ENCODE measurements at regions not wholly inside any gene's neighbourhood (a gene's known extent, or its start where the extent isn't known, plus 50 kb on each side); places are given as distances from the start of the nearest gene placed in this dataset.

DNA sequence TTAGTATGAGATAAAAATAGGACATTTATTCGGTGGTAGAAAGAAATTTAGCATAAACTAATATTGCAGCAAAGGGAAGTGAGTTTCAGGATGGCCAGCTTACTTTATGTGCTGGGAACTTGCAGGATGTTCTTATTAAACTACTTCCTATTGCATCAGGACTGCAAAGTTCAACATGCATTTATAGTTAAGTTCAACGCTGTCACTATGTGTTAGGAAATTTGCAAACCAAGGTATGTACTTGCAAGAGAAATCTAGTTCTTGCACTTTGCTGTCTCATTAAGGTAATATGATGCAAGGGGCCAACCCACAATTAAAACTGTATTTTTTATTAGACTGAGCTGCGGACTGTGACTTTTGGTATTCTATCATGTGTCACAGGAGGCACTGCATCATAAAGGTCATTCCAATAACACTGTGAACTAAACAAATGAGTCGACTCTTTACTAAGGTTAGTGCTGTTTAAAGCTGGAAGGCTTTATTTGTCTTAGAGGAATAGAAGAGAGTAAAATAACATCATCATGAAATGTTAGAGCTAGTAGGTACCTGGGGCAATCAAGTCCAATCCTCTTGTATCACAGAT is 1525.7 kb upstream of the TENM3 start:
- no peak overlapping the region for H3K23ac ChIP-seq (ENCODE audit: low read length)
- WGBS (ENCODE audit: extremely low coverage, insufficient coverage, insufficient read length) = 100% methylated on average over 1 of the region's 4 CpGs
- H4K91ac ChIP-seq (ENCODE audit: low read depth, low read length) = no peak overlapping the region
- H3K27ac ChIP-seq (ENCODE audit: low read depth, low read length) = no peak overlapping the region
- H3K4me2 ChIP-seq (ENCODE audit: low read length) = no peak overlapping the region
- H2AK5ac ChIP-seq (ENCODE audit: low read length) = no peak overlapping the region
- no peak overlapping the region for H2BK5ac ChIP-seq (ENCODE audit: low read depth, low read length, poor library complexity)
- no peak overlapping the region for H3K9ac ChIP-seq (ENCODE audit: low read length)
- no peak overlapping the region for H2AFZ ChIP-seq (ENCODE audit: insufficient read depth, low read length, poor library complexity)
- H3K79me2 ChIP-seq (ENCODE audit: control insufficient read depth, insufficient read depth, low read length, poor library complexity) = no peaks in the 10 kb centered on the region
- no peak overlapping the region for H4K12ac ChIP-seq (ENCODE audit: low read depth, low read length)
- no peak overlapping the region for H2BK12ac ChIP-seq (ENCODE audit: low read length)
- no peaks in the 10 kb centered on the region for H3K4me1 ChIP-seq (ENCODE audit: control insufficient read depth in 1 of 2, insufficient read depth in 2 of 2, low read length in 2 of 2)
- no peaks in the 10 kb centered on the region for H3K9me3 ChIP-seq (ENCODE audit: insufficient read depth, low read depth, low read length)
- H3K4ac ChIP-seq (ENCODE audit: low read depth, low read length) = no peak overlapping the region
- no peak overlapping the region for H2BK120ac ChIP-seq (ENCODE audit: insufficient read depth, low read length, poor library complexity)
- DNase-seq = no peak
- no peak overlapping the region for H3K4me3 ChIP-seq (ENCODE audit: low read depth, low read length)
- H3K79me1 ChIP-seq (ENCODE audit: low read length) = no peaks in the 10 kb centered on the region
- H3K36me3 ChIP-seq (ENCODE audit: control insufficient read depth in 1 of 2, insufficient read depth in 2 of 2, low read length in 2 of 2) = no peaks in the 10 kb centered on the region
- H3K14ac ChIP-seq (ENCODE audit: low read length) = no peak overlapping the region
- no peaks in the 10 kb centered on the region for H3K27me3 ChIP-seq (ENCODE audit: insufficient read depth, low read length)
- no peak overlapping the region for H3K18ac ChIP-seq (ENCODE audit: low read length)
- H4K8ac ChIP-seq (ENCODE audit: low read depth, low read length) = no peak overlapping the region

DNA sequence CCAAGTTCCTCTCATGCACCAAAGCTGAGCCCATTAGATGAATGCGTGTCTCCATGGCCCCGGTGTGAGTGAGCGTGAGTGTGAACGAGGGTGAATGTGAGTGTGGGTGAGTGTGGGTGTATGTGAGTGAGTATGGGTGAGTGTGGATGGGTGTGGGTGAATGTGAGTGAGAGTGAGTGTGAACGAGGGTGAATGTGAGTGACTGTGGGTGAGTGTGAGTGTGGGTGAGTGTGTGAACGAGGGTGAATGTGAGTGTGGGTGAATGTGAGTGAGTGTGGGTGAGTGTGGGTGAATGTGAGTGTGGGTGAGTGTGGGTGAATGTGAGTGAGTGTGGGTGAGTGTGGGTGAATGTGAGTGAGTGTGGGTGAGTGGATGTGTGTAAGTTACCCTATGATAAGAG is 1521.8 kb upstream of the TENM3 start:
- Histone ChIP-seq H3K14ac (ENCODE audit: low read length) (no peak overlapping the region), H3K4me2 (ENCODE audit: low read length) (no peak overlapping the region), H3K9ac (ENCODE audit: low read length) (no peak overlapping the region), H2AK5ac (ENCODE audit: low read length) (no peak overlapping the region), H3K27me3 (ENCODE audit: insufficient read depth, low read length) (no peaks in the 10 kb centered on the region), H3K18ac (ENCODE audit: low read length) (no peak overlapping the region), H3K4me3 (ENCODE audit: low read depth, low read length) (no peak overlapping the region), H2BK12ac (ENCODE audit: low read length) (no peak overlapping the region), H3K23ac (ENCODE audit: low read length) (peak overlapping the region; percentile 76), H3K4ac (ENCODE audit: low read depth, low read length) (no peak overlapping the region), H4K91ac (ENCODE audit: low read depth, low read length) (no peak overlapping the region), H2AFZ (ENCODE audit: insufficient read depth, low read length, poor library complexity) (no peak overlapping the region), H2BK5ac (ENCODE audit: low read depth, low read length, poor library complexity) (no peak overlapping the region), H4K8ac (ENCODE audit: low read depth, low read length) (no peak overlapping the region), H3K27ac (ENCODE audit: low read depth, low read length) (no peak overlapping the region), H3K9me3 (ENCODE audit: insufficient read depth, low read depth, low read length) (no peaks in the 10 kb centered on the region), H3K79me2 (ENCODE audit: control insufficient read depth, insufficient read depth, low read length, poor library complexity) (no peaks in the 10 kb centered on the region), H3K36me3 (ENCODE audit: control insufficient read depth in 1 of 2, insufficient read depth in 2 of 2, low read length in 2 of 2) (no peaks in the 10 kb centered on the region), H3K79me1 (ENCODE audit: low read length) (no peaks in the 10 kb centered on the region), H4K12ac (ENCODE audit: low read depth, low read length) (no peak overlapping the region), H2BK120ac (ENCODE audit: insufficient read depth, low read length, poor library complexity) (no peak overlapping the region), H3K4me1 (ENCODE audit: control insufficient read depth in 1 of 2, insufficient read depth in 2 of 2, low read length in 2 of 2) (no peaks in the 10 kb centered on the region)
- WGBS (ENCODE audit: extremely low coverage, insufficient coverage, insufficient read length) = 100% methylated on average over 4 of the region's 6 CpGs
- no peak for DNase-seq

DNA sequence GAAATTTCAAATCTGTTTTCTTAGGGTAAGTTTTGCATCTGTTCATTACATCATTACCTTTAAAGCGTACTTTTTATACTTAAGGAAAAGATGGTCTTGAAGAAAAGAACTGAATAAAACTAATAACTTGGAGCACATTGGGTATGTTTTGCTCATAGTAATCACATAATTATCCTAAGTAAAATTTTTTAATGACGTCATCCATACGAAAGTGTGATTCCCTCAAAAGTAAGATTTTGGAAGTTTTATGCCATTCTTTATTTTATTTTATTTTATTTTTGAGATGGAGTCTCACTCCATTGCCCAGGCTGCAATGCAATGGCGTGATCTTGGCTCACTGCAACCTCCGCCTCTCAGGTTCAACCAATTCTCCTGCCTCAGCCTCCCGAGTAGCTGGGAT is 1516.6 kb upstream of the TENM3 start:
- Histone ChIP-seq H4K8ac (ENCODE audit: low read depth, low read length) (no peak overlapping the region), H2BK12ac (ENCODE audit: low read length) (no peak overlapping the region), H3K36me3 (ENCODE audit: control insufficient read depth in 1 of 2, insufficient read depth in 2 of 2, low read length in 2 of 2) (no peaks in the 10 kb centered on the region), H3K18ac (ENCODE audit: low read length) (no peak overlapping the region), H3K79me2 (ENCODE audit: control insufficient read depth, insufficient read depth, low read length, poor library complexity) (no peaks in the 10 kb centered on the region), H2BK120ac (ENCODE audit: insufficient read depth, low read length, poor library complexity) (no peak overlapping the region), H4K12ac (ENCODE audit: low read depth, low read length) (no peak overlapping the region), H2AFZ (ENCODE audit: insufficient read depth, low read length, poor library complexity) (no peak overlapping the region), H3K27ac (ENCODE audit: low read depth, low read length) (no peak overlapping the region), H3K14ac (ENCODE audit: low read length) (no peak overlapping the region), H3K4me3 (ENCODE audit: low read depth, low read length) (no peak overlapping the region), H3K4ac (ENCODE audit: low read depth, low read length) (no peak overlapping the region), H2AK5ac (ENCODE audit: low read length) (no peak overlapping the region), H3K79me1 (ENCODE audit: low read length) (no peaks in the 10 kb centered on the region), H3K4me1 (ENCODE audit: control insufficient read depth in 1 of 2, insufficient read depth in 2 of 2, low read length in 2 of 2) (no peaks in the 10 kb centered on the region), H3K9me3 (ENCODE audit: insufficient read depth, low read depth, low read length) (no peaks in the 10 kb centered on the region), H4K91ac (ENCODE audit: low read depth, low read length) (no peak overlapping the region), H2BK5ac (ENCODE audit: low read depth, low read length, poor library complexity) (no peak overlapping the region), H3K23ac (ENCODE audit: low read length) (no peak overlapping the region), H3K9ac (ENCODE audit: low read length) (no peak overlapping the region), H3K4me2 (ENCODE audit: low read length) (no peak overlapping the region), H3K27me3 (ENCODE audit: insufficient read depth, low read length) (no peaks in the 10 kb centered on the region)
- WGBS (ENCODE audit: extremely low coverage, insufficient coverage, insufficient read length) = no CpG with 5 or more reads among the region's 6 CpGs
- DNase-seq = no peak

DNA sequence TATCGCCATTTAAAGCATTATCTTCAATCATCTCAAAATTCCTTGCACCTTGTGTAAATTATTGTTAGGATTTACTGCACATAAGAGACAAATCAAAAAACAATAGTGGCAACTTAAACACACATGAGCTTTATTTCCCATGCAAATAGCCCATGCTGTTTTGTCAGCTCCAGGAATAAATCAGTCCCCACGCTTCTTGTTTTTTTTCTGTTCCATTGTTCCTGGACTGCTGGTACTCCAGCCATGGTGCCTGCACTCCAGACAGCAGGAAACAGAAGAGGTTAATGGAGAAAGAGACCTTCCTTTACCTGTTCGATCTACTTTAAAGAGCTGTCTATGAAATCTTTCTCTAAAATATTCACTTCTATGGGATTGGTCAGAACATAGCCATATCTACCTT is 1515.7 kb upstream of the TENM3 start:
- no peak overlapping the region for H3K4me2 ChIP-seq (ENCODE audit: low read length)
- no peak for DNase-seq
- H2BK5ac ChIP-seq (ENCODE audit: low read depth, low read length, poor library complexity) = no peak overlapping the region
- H3K79me2 ChIP-seq (ENCODE audit: control insufficient read depth, insufficient read depth, low read length, poor library complexity) = no peaks in the 10 kb centered on the region
- no peaks in the 10 kb centered on the region for H3K27me3 ChIP-seq (ENCODE audit: insufficient read depth, low read length)
- H3K36me3 ChIP-seq (ENCODE audit: control insufficient read depth in 1 of 2, insufficient read depth in 2 of 2, low read length in 2 of 2) = no peaks in the 10 kb centered on the region
- no peak overlapping the region for H2AK5ac ChIP-seq (ENCODE audit: low read length)
- whole genome bisulfite sequencing (ENCODE audit: extremely low coverage, insufficient coverage, insufficient read length) = no CpG with 5 or more reads among the region's 3 CpGs
- H4K12ac ChIP-seq (ENCODE audit: low read depth, low read length) = no peak overlapping the region
- H3K27ac ChIP-seq (ENCODE audit: low read depth, low read length) = no peak overlapping the region
- no peak overlapping the region for H4K91ac ChIP-seq (ENCODE audit: low read depth, low read length)
- no peak overlapping the region for H3K18ac ChIP-seq (ENCODE audit: low read length)
- H3K23ac ChIP-seq (ENCODE audit: low read length) = no peak overlapping the region
- no peak overlapping the region for H3K9ac ChIP-seq (ENCODE audit: low read length)
- no peaks in the 10 kb centered on the region for H3K79me1 ChIP-seq (ENCODE audit: low read length)
- H3K9me3 ChIP-seq (ENCODE audit: insufficient read depth, low read depth, low read length) = no peaks in the 10 kb centered on the region
- no peak overlapping the region for H2AFZ ChIP-seq (ENCODE audit: insufficient read depth, low read length, poor library complexity)
- H3K4ac ChIP-seq (ENCODE audit: low read depth, low read length) = no peak overlapping the region
- H3K14ac ChIP-seq (ENCODE audit: low read length) = no peak overlapping the region
- no peak overlapping the region for H4K8ac ChIP-seq (ENCODE audit: low read depth, low read length)
- no peak overlapping the region for H2BK12ac ChIP-seq (ENCODE audit: low read length)
- H3K4me1 ChIP-seq (ENCODE audit: control insufficient read depth in 1 of 2, insufficient read depth in 2 of 2, low read length in 2 of 2) = no peaks in the 10 kb centered on the region
- no peak overlapping the region for H3K4me3 ChIP-seq (ENCODE audit: low read depth, low read length)
- H2BK120ac ChIP-seq (ENCODE audit: insufficient read depth, low read length, poor library complexity) = no peak overlapping the region
